PC-3 (cell line): ENCODE measurements at regions not wholly inside any gene's neighbourhood (a gene's known extent, or its start where the extent isn't known, plus 50 kb on each side); places are given as distances from the start of the nearest gene placed in this dataset.

Experiments
- ATAC-seq: fragments of 200-7000 bp; cut with Tn5 transposase; 2 replicates; pipeline ENCODE4 v1.9.1; 2020; ENCODE audit warnings: mild to moderate bottlenecking, moderate library complexity
- BruUV-seq: library from RNA; stranded (reverse); fragments of 400-500 nt; replicated peaks from 2 replicates; lab custom pipeline; 2021; lab: Mats Ljungman, UMichigan
- CTCF ChIA-PET: fragments of 300-600 bp; sonication (Branson Sonifier 250); formaldehyde crosslinking; loops from one replicate; lab custom pipeline; 2022; ENCODE audit warnings: antibody characterized with exemption; lab: Charles Lee
- POLR2A ChIA-PET: fragments of 300-600 bp; sonication (Branson Sonifier 250); formaldehyde crosslinking; loops from one replicate; lab custom pipeline; 2022; ENCODE audit warnings: antibody characterized with exemption; ENCODE audit not compliant: unreplicated experiment; lab: Charles Lee
- DNase-seq: peaks from one replicate; pipeline ENCODE4 v3.0.0-alpha.2; 2015
- H2AFZ ChIP-seq: fragments of 300-600 bp; sonication (generic); 2 replicates; pipeline ENCODE4 v1.6.0; 2016; ENCODE audit warnings: antibody characterized with exemption, low read length
- H3F3A ChIP-seq: fragments of 300-600 bp; sonication (generic); one replicate; pipeline ENCODE4 v1.6.0; 2017; ENCODE audit warnings: antibody characterized with exemption, low read length, control low read depth, mild to moderate bottlenecking; ENCODE audit not compliant: unreplicated experiment
- H3K27ac ChIP-seq: fragments of 300-600 bp; sonication (generic); 2 replicates; pipeline ENCODE4 v1.5.1; 2016; ENCODE audit warnings: mild to moderate bottlenecking, low read length
- H3K27me3 ChIP-seq: fragments of 300-600 bp; sonication (generic); 2 replicates; pipeline ENCODE4 v1.6.1; 2016; ENCODE audit warnings: low read length, mixed read lengths
- H3K36me3 ChIP-seq: fragments of 300-600 bp; sonication (generic); 2 replicates; pipeline ENCODE4 v1.6.1; 2016; ENCODE audit warnings: low read depth, mixed run types, low read length, mixed read lengths
- H3K4me1 ChIP-seq: fragments of 300-600 bp; sonication (generic); 2 replicates; pipeline ENCODE4 v1.5.1; 2016; ENCODE audit warnings: low read length; ENCODE audit not compliant: insufficient read depth
- H3K4me2 ChIP-seq: fragments of 300-600 bp; sonication (generic); 2 replicates; pipeline ENCODE4 v1.6.0; 2016; ENCODE audit warnings: low read length
- H3K4me3 ChIP-seq: fragments of 300-600 bp; sonication (generic); 2 replicates; pipeline ENCODE4 v1.5.1; 2016; ENCODE audit warnings: mild to moderate bottlenecking, low read length, mixed read lengths
- H3K79me2 ChIP-seq: fragments of 300-600 bp; sonication (generic); 2 replicates; pipeline ENCODE4 v1.6.1; 2017; ENCODE audit warnings: low read length, mixed read lengths
- H3K9ac ChIP-seq: fragments of 300-600 bp; sonication (generic); 2 replicates; pipeline ENCODE4 v1.6.0; 2016; ENCODE audit warnings: mild to moderate bottlenecking, low read length
- H3K9me2 ChIP-seq: fragments of 300-600 bp; sonication (generic); replicated peaks from 2 replicates; pipeline ENCODE4 v1.6.1; 2016; ENCODE audit warnings: mixed run types, low read length, mixed read lengths
- H3K9me3 ChIP-seq: fragments of 300-600 bp; sonication (generic); 2 replicates; pipeline ENCODE4 v1.6.1; 2016; ENCODE audit warnings: low read length, mixed read lengths
- H4K20me1 ChIP-seq: fragments of 300-600 bp; sonication (generic); 2 replicates; pipeline ENCODE4 v1.6.1; 2016; ENCODE audit warnings: low read length, mixed read lengths
- CTCF ChIP-seq: fragments of 300-600 bp; sonication (generic); conservative IDR thresholded peaks from 2 replicates; pipeline ENCODE4 v1.5.1; 2017; ENCODE audit warnings: antibody characterized with exemption, low read depth, mild to moderate bottlenecking, low read length
- EZH2 ChIP-seq: fragments of 300-600 bp; sonication (generic); IDR thresholded peaks from one replicate; pipeline ENCODE4 v1.6.1; 2017; ENCODE audit warnings: antibody characterized with exemption, mild to moderate bottlenecking, low read length; ENCODE audit not compliant: unreplicated experiment
- EZH2phosphoT487 ChIP-seq: fragments of 300-600 bp; sonication (generic); IDR thresholded peaks from 2 replicates; pipeline ENCODE4 v1.6.1; 2018; ENCODE audit warnings: mild to moderate bottlenecking, antibody characterized with exemption, low read length, borderline replicate concordance
- intact Hi-C: fragments of 100-400 bp; cut with micrococcal nuclease; formaldehyde crosslinking; loops from 2 replicates; pipeline ENCODE4 v1.9.0; 2023

GRCh38 chr2:7353571-7353970 lies 436.4 kb downstream of the RNF144A start:
- no TSS peak for BruUV-seq
- TF ChIP-seq CTCF, result no peak
- TF ChIP-seq EZH2, result no peak
- TF ChIP-seq EZH2phosphoT487, result no peak
- H3K79me2 ChIP-seq, result no peaks in the 10 kb centered on the region

GRCh38 chr2:7355781-7356180 lies 438.6 kb downstream of the RNF144A start:
- no peak for ATAC-seq
- no peaks in the 10 kb centered on the region for H3K9me3 ChIP-seq
- no peak overlapping the region for H3K27ac ChIP-seq
- no peaks in the 10 kb centered on the region for H3K9me2 ChIP-seq
- H3K9ac ChIP-seq, result no peak overlapping the region
- H3K4me1 ChIP-seq, result no peaks in the 10 kb centered on the region
- H3K27me3 ChIP-seq, result no peaks in the 10 kb centered on the region
- intact Hi-C loops, result no loop called here
- no peak overlapping the region for H2AFZ ChIP-seq
- POLR2A ChIA-PET, result no interaction called here
- CTCF ChIA-PET, result no interaction called here
- TF ChIP-seq CTCF, result no peak
- no peak for TF ChIP-seq EZH2phosphoT487
- no peak for TF ChIP-seq EZH2
- no peaks in the 10 kb centered on the region for H3K36me3 ChIP-seq
- no peaks in the 10 kb centered on the region for H3K79me2 ChIP-seq
- no peaks in the 10 kb centered on the region for H4K20me1 ChIP-seq
- no TSS peak for BruUV-seq
- H3F3A ChIP-seq, result no peaks in the 10 kb centered on the region
- H3K4me2 ChIP-seq, result no peak overlapping the region
- DNase-seq, result no peak
- no peak overlapping the region for H3K4me3 ChIP-seq

More at GRCh38 chr2:7353571-7353970, 436.4 kb downstream of the RNF144A start:
- Histone ChIP-seq H3K36me3 (no peaks in the 10 kb centered on the region), H4K20me1 (no peaks in the 10 kb centered on the region), H3K4me3 (no peak overlapping the region), H3K27me3 (no peaks in the 10 kb centered on the region), H3K9me2 (no peaks in the 10 kb centered on the region), H2AFZ (no peak overlapping the region), H3K9me3 (no peaks in the 10 kb centered on the region), H3K9ac (no peak overlapping the region), H3F3A (no peaks in the 10 kb centered on the region), H3K4me2 (no peak overlapping the region), H3K4me1 (no peaks in the 10 kb centered on the region), H3K27ac (no peak overlapping the region)
- CTCF ChIA-PET, result no interaction called here
- ATAC-seq (no peak), DNase-seq (no peak)
- intact Hi-C loops, result no loop called here
- POLR2A ChIA-PET, result no interaction called here

GRCh38 chr2:7356909-7357584 lies 439.8 kb downstream of the RNF144A start:
- intact Hi-C loops, result no loop called here
- Histone ChIP-seq H3K4me1 (no peaks in the 10 kb centered on the region), H3K9me3 (no peaks in the 10 kb centered on the region), H3K4me3 (no peak overlapping the region), H3K36me3 (no peaks in the 10 kb centered on the region), H2AFZ (no peak overlapping the region), H3K9ac (no peak overlapping the region), H3F3A (no peaks in the 10 kb centered on the region), H3K9me2 (no peaks in the 10 kb centered on the region), H3K27ac (no peak overlapping the region), H3K27me3 (no peaks in the 10 kb centered on the region), H3K4me2 (no peak overlapping the region), H4K20me1 (no peaks in the 10 kb centered on the region), H3K79me2 (no peaks in the 10 kb centered on the region)
- ATAC-seq (no peak), DNase-seq (no peak)
- no TSS peak for BruUV-seq
- TF ChIP-seq EZH2phosphoT487 (no peak), EZH2 (no peak), CTCF (no peak)
- ChIA-PET POLR2A (no interaction called here), CTCF (no interaction called here)
